WERI-Rb-1 (cell line): ENCODE measurements at regions not wholly inside any gene's neighbourhood (a gene's known extent, or its start where the extent isn't known, plus 50 kb on each side); places are given as distances from the start of the nearest gene placed in this dataset.

Experiments used
- DNase-seq: peaks from one replicate; pipeline ENCODE4 v3.0.0-alpha.2; 2020
- H3K27ac ChIP-seq: fragments of 250-450 bp; sonication (Bioruptor Pico); 2 replicates; pipeline ENCODE4 v1.5.1; 2020; ENCODE audit warnings: mild to moderate bottlenecking, moderate library complexity
- H3K27me3 ChIP-seq: fragments of 250-450 bp; sonication (Bioruptor Pico); 2 replicates; pipeline ENCODE4 v1.5.1; 2021; ENCODE audit warnings: mild to moderate bottlenecking, low read depth, moderate library complexity; ENCODE audit not compliant: insufficient read depth, severe bottlenecking
- H3K36me3 ChIP-seq: fragments of 250-450 bp; sonication (Bioruptor Pico); 2 replicates; pipeline ENCODE4 v1.5.1; 2020; ENCODE audit warnings: mild to moderate bottlenecking, moderate library complexity
- H3K4me3 ChIP-seq: 2 replicates; pipeline ENCODE4 v1.5.1; 2011; ENCODE audit warnings: low read depth, mild to moderate bottlenecking, control low read depth, low read length
- H3K9me3 ChIP-seq: fragments of 250-450 bp; sonication (Bioruptor Pico); 2 replicates; pipeline ENCODE4 v1.5.1; 2021; ENCODE audit warnings: mild to moderate bottlenecking, moderate library complexity; ENCODE audit not compliant: severe bottlenecking
- TF ChIP-seq, protein P1 (sequence below): IDR thresholded peaks from 2 replicates; pipeline ENCODE4 v1.5.1; 2011; ENCODE audit warnings: low read depth, mild to moderate bottlenecking, control low read depth, inconsistent platforms, low read length

DNA sequence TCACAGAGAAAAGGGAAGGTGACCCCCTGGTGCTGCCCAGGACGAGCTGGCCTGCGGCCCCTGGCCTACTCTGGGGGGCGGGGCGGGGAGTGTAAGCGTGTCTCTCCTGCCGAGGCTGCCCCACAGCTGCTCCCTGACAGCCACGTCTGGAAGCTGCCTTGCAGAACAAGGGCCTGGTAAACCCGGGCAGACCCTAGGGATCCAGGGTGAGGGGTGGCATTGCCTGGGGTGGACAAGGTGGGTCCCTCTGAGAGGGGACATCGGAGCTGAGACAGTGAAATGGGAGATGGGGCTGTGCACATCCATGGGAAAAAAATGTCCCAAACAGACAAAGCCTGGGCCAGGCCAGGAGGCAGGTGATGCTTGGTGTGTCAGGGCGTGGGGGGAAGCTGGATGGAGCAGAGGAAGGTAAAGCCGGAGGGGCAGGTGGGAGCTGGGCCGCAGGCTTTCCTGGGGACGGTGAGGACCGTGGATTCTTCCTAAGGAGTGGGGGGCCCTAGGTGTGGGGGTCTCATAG lies 66.0 kb upstream of the HDAC4 start:
- no peak for DNase-seq
- no peak overlapping the region for H3K27ac ChIP-seq
- no peaks in the 10 kb centered on the region for H3K36me3 ChIP-seq
- peaks cover 8% of the 10 kb centered on the region for H3K9me3 ChIP-seq
- peaks cover 94% of the 10 kb centered on the region for H3K27me3 ChIP-seq
- TF ChIP-seq, protein P1, sequence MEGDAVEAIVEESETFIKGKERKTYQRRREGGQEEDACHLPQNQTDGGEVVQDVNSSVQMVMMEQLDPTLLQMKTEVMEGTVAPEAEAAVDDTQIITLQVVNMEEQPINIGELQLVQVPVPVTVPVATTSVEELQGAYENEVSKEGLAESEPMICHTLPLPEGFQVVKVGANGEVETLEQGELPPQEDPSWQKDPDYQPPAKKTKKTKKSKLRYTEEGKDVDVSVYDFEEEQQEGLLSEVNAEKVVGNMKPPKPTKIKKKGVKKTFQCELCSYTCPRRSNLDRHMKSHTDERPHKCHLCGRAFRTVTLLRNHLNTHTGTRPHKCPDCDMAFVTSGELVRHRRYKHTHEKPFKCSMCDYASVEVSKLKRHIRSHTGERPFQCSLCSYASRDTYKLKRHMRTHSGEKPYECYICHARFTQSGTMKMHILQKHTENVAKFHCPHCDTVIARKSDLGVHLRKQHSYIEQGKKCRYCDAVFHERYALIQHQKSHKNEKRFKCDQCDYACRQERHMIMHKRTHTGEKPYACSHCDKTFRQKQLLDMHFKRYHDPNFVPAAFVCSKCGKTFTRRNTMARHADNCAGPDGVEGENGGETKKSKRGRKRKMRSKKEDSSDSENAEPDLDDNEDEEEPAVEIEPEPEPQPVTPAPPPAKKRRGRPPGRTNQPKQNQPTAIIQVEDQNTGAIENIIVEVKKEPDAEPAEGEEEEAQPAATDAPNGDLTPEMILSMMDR, result no peak
- no peak overlapping the region for H3K4me3 ChIP-seq

DNA sequence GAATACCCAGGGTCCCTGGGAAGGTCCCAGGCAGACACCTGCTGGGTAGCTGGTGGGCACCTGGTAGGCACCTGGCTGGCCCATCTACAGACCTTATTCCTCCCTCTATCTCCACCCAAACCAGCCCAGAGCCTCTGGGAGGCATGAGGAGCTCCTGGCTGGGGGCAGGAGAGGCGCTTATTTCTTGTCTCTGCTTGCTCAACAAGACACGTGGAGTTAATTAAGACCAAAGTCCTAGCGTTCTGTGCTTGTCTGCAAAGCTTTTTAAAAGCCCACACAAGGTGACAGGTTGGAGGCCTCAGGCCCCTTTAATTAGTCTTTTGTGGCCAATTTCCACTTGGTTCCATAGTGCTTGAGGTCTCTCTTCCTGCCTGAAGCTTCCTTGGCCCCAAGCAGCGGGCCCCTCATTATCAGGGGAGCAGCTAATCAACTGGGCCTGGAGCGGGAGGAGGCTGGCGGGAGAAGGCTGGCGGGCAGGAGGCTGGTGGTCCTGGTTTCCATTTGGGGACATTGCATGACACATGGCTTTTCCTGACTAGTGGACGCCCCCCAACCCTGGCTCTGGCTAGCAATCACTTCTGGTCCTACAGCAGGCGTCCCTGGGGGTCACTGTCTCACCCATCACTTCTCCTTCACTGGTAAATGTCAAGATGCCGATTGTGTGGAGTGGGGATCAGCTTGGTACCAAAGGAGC lies 65.4 kb upstream of the HDAC4 start:
- H3K9me3 ChIP-seq, result peaks cover 8% of the 10 kb centered on the region

DNA sequence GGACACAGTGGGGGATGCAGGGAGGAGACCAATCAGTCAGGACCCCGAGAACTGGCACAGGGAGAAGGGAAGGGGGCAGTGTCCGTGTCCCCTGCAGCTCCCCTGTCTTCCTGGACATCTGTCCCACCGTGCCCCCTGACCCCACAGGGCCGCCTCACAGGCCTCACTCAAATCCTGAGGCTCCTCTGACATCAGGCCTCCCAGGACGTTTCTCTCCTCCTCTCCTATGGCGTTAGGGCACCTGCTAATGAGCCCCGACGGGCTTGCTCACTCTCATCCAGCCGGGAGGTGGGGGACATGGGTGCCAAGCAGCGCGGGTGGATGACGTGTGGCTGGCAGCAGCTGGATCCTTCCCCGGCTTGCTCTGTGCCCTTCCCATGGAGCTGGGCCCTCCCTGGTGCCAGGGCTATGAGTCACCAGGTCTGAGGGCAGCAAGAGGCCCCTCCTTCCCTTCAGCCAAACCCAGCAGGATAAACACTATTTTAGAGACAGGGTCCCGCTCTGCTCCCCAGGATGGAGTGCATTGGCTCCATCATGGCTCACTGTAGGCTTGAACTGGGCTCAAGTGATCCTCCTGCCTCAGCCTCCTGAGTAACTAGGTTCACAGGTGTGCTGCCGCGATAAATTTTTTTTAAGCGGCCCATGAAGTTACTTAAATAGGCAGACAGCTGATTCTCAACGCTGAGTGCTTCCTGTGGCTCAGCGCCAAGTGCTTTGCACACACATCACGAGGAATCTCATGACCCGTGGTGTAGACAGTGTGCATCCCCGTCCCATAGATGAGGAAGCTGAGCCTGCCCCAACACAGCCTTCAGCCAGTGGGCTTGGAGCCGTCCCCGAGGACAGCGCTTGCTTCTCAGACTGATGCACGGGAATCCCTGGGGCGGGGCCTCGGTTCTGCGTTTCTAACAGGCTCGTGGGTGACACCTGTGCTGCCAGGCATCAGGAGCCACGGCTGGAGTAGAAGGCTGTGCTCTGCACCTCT lies 64.5 kb upstream of the HDAC4 start:
- no peak overlapping the region for H3K27ac ChIP-seq
- H3K27me3 ChIP-seq, result peaks cover 96% of the 10 kb centered on the region
- TF ChIP-seq, protein P1, result no peak
- DNase-seq, result no peak
- H3K36me3 ChIP-seq, result no peaks in the 10 kb centered on the region
- peaks cover 8% of the 10 kb centered on the region for H3K9me3 ChIP-seq
- H3K4me3 ChIP-seq, result no peak overlapping the region

More for the DNA sequence above, 65.4 kb upstream of the HDAC4 start:
- H3K27ac ChIP-seq, result no peak overlapping the region
- no peak for DNase-seq
- no peak overlapping the region for H3K4me3 ChIP-seq
- H3K27me3 ChIP-seq, result peaks cover 96% of the 10 kb centered on the region
- no peaks in the 10 kb centered on the region for H3K36me3 ChIP-seq
- TF ChIP-seq, protein P1, result no peak

DNA sequence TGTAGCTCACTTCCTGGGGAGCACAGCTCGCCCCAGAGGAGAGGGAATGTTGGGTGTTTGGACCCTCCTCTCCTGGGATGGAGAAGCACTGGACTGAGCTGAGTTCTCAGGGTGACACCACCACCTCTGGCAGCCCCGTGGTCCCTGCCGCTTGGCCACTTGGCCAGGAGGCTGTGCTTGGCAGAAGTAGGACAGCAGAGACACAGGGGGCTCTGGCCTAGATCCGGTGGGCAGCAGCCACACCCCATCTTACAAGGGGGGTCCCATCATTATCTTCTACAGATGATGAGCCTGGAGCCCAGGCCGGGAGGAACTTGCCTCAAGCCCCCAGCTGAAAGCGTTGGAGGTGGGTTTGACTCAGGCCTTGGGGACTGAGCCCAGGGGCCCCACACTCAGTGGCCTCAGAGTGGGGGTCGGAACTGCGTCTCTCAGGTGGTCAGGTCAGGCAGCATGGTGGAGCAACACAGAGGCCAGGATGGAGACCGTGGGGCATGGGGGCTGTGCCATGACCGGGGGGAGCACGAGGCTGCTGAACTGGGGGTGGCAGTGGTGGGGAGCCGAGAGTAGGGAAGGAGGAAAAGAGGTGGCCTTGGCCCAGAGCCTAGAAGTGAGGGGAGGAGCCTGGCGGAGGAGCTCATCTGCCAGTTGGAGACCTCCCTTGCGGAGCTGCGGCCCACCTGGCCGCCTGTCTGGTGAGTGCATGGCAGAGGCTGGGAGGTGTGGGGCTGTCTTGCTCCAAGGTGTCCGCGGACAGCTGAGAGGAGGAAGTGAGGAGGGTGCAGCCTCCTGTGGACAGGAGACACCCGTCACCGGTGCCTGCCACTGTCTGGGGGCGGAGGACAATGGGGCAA lies 63.6 kb upstream of the HDAC4 start:
- Histone ChIP-seq H3K4me3 (no peak overlapping the region), H3K36me3 (no peaks in the 10 kb centered on the region), H3K27me3 (peaks cover 94% of the 10 kb centered on the region), H3K27ac (no peak overlapping the region), H3K9me3 (peaks cover 3% of the 10 kb centered on the region)
- DNase-seq, result no peak
- TF ChIP-seq, protein P1, result no peak

DNA sequence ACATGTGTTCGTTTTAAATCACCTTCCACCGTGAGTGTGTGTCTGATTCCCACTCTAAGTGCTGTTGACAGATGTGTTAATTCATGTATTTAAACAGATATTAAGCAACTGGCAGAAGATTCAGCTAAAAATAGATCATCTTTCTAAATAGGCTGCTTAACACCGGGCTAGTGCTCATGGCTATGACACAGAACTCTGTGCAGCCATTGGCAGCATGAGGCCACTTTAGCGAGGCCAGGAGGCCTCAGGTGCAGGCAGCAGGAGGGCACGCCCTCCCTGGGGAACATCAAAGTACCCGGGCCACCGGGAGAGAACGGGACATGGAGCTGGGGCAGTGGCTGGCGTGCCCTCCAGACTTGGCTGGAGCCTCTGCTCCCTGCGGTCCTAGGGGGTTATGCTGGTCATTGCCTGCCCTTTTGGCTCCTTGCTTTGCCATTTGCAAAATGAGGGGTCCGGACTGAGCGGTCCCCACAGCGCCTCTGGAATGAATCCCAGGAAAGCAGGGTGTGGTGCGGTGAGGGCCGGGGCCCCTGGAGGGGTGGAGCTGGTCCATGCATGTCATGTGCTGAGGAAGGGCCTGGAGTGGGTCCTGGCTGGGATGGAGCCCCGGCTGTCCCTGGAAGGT lies 62.8 kb upstream of the HDAC4 start:
- Histone ChIP-seq H3K4me3 (no peak overlapping the region), H3K27ac (no peak overlapping the region), H3K9me3 (no peaks in the 10 kb centered on the region), H3K36me3 (no peaks in the 10 kb centered on the region), H3K27me3 (peaks cover 94% of the 10 kb centered on the region)
- TF ChIP-seq, protein P1, result no peak
- DNase-seq, result no peak
